HG03457 (cell line): ENCODE measurements at regions not wholly inside any gene's neighbourhood (a gene's known extent, or its start where the extent isn't known, plus 50 kb on each side); places are given as distances from the start of the nearest gene placed in this dataset.
"Not testable (repeated sequence)": the region's sequence is repeated elsewhere in the genome, so short reads cannot be mapped to it uniquely, and the experiment has no call there.

Experiments
- ATAC-seq: cut with Tn5 transposase; IDR thresholded peaks from one replicate; pipeline ENCODE4 v1.9.1; 2021; ENCODE audit warnings: moderate number of reproducible peaks; ENCODE audit not compliant: unreplicated experiment

DNA sequence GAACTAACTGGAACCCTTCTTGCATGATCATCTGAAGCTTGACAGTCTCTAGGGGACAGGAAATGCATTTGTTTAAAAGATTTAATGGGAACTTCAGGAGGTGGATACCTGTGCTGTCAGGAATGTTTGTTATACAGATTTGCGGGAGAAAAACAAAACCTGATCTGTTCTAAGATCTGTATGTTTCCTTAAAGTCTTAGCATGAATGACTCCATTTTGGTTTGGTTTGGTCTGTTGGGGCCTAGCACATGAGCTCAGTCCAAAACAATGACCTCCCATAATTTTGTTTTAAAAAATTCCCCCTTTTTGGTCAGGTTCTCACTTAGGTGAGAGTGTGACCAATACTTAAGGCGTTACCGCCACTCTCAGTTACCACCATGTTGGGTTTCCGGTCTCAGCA lies 138.7 kb downstream of the AKR1D1 start:
- no peak for ATAC-seq

DNA sequence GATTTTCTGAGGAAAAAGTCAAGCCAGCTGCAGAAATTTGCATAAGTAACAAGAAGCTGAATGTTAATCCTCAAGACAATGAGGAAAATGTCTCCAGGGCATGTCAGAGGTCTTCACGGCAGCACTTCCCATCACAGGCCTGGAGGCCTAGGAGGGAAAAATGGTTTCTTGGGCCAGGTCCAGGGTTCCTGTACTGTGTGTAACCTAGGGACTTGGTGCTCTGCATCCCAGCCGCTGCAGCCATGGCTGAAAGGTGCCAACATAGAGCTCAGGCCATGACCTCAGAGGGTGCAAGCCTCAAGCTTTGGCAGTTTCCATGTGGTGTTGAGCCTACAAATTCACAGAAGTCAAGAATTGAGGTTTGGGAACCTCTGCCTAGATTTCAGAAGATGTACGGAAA lies 144.1 kb downstream of the AKR1D1 start:
- ATAC-seq: not testable (repeated sequence)

DNA sequence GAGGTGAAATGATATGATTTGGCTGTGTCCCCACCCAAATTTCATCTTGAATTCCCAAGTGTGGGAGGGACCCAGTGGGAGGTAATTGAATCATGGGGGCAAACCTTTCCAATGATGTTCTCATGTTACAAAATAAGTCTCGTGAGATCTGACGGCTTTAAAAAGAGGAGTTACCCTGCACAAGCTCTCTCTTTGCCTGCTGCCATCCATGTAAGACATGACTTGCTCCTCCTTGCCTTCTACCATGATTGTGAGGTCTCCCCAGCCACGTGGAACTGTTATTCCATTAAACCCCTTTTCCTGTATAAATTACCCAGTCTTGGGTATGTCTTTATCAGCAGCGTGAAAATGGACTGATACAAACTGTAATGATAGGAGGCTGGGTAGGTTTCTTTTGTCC lies 145.1 kb downstream of the AKR1D1 start:
- not testable (repeated sequence) for ATAC-seq

DNA sequence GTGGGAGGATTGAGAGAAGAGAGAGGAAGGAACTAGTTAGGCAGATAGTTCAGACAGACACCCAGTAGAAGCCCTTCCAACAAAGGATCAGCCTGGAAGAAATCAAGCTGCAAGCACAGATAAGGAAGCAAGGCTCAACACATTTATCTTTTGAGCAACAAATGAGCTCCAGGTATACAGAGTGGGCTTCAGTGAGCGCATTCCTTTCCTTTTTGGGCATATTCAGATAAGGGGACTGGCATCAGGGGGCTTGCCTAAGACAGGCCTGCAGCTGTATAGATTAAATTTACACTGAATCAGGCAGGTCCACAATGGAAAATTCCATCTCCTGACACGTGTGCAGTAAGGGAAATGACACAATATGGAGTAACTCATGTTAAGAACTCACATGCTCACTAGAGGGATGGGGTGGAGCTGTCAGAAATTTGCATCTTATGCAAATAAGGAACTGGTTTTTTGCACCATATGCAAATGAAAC lies 147.2 kb downstream of the AKR1D1 start:
- no peak for ATAC-seq

DNA sequence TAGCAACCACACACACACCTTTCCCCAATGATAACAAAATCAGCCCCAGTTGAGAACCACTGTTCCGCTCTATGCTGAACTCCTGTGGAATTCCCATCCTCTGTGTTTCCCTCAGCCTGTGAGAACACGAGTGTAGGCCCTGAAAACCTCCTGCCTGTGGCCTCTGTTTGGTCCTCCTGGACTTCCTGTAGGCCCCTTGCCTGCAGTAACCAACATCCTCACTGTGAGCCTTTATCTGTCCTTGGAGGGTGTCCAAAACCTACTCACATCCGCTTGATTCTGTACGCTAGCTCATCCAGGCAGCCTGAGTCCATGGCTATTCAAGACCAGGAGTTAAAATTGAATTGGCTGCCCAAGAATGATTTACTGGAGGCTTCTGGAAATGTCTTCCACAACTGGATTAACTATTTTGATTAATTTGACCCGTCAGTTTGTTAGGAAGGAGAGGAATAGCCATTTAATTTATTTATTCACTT lies 149.8 kb downstream of the AKR1D1 start:
- ATAC-seq: no peak

DNA sequence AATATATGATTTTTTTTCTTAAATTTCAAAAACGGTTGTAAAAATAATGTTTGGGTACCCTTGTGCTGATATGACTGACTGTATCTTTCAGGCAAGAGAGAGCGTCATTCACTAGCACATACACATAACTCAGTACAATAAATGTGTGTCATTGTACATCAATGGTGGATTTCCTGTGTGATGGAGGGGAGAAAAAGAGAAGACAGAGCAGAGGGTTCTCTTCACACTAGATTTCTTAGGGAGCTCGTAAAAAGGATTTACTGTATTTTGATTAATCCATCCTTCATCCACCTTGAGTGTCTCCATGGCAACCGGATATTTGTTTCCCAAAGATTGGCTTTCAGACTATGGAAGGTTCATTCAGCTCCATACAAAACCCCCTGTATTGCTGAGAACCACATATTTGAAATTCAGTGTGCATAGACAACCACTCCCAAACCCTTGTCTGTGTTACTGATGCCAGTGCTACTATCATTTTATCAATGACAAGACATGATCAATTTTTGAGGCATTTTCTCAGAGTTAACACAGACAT lies 150.6 kb downstream of the AKR1D1 start:
- no peak for ATAC-seq

DNA sequence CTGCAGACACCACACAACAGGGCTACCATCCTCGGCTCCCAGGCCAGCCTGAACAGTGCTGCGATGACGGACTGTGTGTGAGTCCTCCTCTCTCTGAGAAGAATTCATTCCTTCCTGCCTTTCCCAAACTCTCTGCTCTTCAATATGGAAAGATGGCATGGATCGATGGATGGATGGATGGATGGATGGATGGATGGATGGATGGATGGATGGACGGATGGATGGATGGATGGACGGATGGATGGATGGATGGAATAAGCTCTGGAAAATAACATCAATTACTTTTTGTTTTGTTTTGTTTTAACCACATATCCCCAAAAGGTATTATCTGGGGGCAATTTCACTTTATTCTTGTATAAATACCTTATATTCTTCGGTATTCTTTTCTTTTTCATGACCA lies 151.9 kb downstream of the AKR1D1 start:
- ATAC-seq: no peak

DNA sequence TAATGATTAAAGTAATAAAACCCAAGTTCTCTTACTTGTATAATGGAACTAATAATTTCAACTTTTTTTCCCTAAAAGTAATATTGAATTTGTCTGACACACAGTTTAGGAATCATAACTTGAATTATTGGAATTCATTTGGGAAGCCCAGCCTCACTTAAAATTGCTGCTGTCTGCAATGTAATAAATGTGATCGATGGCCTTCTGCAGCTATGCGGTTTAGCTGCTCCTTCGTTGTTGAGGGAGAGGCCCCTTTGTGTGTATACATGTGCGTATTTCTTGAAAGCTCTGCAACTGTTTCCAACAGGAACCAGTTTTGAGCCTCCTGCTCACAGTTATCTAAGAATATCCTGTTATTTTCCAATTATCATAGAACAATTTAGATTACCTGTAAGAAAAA lies 152.5 kb downstream of the AKR1D1 start:
- ATAC-seq: no peak

DNA sequence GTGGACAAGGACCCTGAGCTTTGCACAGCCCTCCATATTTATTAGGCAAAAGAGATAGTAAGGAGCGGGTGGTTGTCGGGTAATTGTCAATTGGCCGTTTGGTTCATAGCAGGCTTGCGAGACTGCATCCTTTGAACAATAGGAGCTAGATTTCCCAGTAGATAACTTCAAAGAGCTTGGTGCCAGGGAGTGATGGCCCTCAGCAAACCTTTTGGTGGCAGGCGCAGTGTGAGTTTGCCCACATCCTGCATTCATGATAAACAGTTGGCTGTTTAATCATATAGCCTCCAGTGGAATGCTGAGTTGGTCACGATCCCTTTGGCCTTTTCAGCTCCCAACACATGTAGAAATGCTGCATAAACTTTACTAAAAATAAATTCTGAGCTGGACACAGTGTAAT lies 156.9 kb downstream of the AKR1D1 start:
- ATAC-seq: no peak

DNA sequence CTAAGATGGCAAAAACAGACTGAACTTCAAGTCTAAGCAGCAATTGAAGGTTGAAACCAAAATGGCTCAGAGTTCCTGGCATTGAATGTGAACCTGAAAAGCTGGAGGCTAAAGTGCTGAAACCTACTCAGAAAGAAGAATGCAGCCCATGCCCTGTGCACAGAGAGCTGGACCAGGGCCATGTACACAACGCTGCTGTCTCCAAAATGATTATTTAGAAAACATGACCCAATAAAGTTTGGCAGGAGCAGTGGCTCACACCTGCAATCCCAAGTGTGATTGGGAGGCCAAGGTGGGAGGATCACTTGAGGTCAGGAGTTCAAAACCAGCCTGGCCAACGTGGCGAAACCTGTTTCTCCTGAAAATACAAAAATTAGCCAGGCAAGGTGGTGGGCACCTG lies 158.9 kb downstream of the AKR1D1 start:
- no peak for ATAC-seq

DNA sequence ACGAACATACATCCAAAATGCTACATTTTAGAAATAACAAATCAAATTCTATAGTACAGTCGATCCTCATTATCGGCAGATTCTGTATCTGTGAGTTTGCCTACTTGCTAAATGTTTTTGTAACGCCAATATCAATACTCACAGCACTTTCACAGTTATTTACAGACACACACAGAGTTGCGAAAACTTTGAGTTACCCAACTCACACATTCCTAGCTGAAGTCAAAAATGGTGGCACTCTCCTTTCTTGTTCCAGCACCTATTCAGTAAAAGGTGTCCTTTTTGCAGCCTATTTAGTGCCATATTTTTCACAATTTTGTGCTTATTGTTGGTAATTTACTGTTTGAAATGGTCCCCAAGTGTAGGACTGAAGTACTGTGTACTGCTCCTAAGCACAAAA lies 161.7 kb downstream of the AKR1D1 start:
- no peak for ATAC-seq

DNA sequence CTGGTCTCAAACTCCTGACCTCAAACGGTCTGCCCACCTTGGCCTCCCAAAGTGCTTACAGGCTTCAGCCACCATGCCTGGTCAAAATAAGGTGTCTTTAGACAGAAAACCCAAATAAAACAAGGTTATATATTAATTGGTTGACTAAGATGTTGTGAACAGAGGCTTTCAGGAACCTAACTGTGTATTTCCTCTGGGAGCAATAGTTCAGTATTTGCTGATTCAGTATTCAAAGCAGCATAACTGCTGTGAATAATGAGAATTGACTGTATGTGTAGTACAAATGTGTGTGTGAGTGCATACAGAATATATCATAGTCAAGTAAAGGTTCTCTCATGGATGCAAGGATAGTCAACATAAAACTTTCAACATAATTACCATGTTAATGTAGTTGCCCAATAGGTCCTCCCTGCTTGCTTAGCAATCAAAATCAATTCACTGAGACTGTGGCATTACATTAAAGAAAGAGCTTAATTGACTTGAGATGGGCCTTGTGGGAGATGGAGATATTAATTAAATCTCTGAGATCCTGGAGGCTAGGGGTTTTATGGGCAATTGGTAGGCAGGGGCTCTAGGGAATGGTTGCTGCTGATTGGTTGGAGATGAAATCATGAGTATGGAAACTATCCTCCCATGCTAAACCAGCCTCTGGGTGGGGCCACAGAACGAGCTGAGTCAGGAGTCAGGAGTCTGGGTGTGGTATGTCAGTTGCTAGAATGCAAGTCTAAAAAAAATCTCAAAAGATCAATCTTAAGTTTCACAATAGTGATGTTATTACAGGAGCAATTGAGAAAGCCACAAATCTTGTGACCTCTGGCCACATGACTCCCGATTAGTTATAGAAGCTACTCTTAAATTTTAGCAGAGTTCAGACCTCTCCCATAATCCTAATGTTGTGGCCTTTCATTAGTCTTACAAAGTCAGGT lies 162.7 kb downstream of the AKR1D1 start:
- no peak for ATAC-seq

DNA sequence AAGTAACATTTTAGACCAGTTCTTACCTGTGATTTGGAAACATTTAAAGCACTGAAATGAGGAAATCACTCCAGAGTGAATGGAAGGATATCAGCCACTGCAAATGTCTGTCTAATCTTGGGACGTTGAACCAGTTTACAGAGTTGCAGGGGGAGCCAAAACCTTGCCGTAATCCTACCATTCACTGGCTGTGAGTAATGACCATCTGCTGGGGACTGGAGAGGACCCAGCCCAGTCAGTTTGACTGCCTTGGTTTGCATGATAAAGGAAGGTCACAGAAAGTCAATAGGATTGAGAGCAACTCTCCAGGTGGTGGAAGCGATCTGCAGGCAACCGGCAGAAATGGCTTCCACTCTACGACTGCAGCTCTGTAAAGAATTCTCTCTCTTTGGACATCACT lies 167.2 kb downstream of the AKR1D1 start:
- no peak for ATAC-seq

DNA sequence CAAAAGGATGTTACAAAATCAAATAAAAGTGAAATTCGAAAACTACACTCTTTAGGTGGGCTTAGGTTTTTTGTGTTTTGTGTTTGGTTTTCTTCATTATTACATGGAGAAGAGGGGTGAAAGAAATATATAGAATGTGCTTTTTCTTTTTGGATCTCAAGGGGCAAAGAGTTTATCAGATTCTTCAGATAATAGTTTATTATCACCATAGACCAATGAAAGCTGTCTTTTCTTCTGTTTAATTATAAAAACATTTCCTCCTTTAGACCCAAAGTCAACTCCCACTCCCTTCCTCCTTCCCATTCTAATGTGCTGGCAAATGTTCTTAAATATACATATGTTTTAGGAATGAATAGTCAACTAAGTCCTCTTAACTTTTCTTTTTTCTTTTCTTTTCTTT lies 167.6 kb downstream of the AKR1D1 start:
- no peak for ATAC-seq

DNA sequence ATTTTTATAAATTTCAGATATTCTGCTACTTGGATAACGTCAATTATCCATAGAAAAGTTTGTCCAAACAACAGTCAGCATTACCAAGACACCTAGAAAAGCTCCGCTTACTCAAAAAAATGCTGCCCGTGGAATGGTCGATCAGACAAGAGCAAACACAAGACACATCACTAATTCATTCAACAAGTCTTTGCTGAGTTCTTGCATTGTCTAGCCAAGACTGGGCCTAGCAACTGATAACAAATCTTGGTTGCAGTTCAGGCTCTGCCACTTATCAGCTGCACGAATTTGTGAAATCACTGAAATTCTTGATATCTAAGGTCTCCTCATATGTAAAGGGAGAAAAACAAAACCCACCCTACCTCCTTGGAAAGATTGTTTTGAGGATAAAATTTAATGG lies 168.3 kb downstream of the AKR1D1 start:
- ATAC-seq: no peak

DNA sequence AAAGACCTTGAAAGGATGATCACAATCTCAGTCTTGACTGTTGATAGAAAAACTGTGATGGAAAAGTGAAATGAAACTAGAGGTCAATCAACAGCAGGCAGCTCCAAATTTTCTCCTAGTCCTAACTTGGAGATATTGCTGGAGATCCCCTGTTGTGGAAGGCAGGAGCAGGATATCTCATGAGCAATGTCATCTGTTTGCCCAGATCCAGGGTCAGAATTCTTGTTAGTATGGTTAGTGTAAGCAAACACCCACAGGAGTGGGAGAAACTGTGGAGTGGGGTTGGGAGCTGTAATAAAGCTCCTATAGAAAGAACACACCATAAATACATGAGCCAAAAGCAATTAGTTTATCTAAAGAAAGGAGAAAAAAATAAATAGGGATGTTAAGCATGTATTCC lies 169.0 kb downstream of the AKR1D1 start:
- ATAC-seq: no peak

DNA sequence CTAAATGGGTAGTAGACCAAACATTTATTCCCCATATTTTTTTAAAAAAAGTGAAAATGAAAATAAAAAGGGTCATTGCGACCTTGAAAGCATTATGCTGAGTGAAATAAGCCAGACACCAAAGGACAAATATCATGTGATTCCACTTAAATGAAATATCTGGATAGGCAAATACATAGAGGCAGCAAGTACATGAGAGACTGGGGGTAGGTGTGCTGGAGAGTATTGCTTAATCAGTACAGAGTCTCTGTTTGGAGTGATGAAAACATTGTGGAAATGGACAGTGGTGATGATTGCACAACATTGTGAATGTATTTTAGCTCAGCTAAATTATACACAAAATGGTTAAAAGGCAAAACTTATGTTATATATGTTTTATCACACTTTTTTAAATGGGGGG lies 169.4 kb downstream of the AKR1D1 start:
- no peak for ATAC-seq

DNA sequence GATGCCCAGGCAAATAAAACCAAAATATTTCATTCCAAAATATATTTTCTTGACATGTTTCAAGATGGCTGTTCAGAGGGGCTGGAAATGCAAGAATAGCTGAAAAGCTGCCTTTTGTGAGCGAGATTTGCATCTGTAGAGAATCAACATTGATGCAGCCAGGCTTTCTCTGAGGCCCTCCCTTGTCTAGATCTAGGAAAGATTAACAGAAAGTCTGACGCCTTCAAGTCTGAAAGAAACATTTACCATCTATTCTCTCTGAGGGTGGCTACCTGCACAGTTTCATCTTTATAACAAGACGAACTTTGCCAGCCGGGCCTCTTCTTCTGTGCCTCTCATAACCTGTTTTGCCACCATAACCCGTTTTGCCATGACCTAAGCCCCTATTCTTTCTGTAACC lies 170.2 kb downstream of the AKR1D1 start:
- no peak for ATAC-seq

DNA sequence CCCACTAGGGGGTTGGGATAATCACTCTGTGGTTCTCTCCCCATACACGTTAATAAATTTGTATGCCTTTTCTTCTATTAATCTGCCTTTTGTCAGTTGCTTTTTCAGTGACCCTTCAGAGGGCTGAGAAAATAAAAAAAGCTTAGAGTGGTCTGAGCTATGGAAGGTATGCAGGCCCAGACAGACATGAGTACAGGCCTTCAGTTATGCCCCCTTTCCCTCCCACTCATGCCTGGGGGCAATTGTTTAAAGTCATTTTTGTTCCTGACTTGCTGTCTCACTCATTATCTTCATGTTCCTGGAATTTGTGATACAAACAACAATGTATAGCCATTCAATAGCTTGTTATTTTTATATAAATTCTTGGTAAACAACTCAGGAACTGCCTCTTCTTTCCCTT lies 170.8 kb downstream of the AKR1D1 start:
- no peak for ATAC-seq

DNA sequence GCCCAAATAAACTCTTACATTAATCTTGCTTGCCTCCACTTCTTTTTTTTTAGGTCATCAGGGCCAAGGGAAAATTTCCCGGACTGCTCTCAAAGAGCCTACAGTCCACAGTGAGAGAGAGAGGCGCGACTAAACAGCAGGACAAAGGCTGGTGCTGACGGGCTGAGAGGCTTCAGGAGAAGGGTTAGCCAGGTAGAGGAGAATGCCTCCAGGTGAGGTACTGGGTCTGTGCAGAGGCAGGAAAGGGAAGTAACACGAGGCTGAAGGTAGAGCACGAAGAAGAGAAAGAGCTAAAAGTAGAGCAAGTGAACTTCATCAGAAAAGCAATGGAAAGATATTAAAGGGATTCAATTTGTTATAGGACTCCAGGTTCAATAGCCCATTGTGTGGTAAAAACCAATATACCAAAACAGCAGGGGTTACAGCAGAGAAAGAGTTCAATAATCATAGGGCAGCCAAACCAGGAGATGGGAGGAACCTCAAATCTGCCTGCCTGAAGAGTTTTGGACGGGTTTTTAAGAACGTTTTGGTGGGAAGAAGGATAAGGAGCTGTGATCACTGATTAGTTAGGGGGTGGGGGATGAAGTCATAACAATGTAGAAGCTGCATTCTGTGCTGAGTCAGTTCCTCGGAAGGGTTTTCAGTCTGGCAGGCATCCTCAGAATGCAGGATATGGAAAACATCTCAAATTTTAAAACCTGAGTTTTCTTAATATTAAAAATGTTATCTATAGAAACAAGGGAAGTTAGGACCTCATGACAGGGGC lies 171.5 kb downstream of the AKR1D1 start:
- no peak for ATAC-seq

DNA sequence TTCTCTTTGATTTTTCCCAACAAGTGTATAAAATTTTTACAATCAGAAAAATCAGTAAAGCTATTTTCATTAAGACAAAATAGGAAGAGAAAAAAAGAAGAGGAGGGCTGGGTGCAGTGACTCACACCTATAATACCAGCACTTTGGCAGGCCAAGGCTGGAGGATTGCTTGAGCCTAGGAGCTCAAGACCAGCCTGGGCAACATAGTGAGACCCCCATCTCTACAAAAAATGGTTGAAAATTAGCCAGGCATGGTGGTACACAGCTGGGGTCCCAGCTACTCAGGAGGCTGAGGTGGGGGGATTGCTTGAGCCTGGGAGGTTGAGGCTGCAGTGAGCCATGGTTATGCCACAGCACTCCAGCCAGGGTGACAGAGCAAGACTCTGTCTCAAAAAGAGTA lies 172.3 kb downstream of the AKR1D1 start:
- no peak for ATAC-seq

DNA sequence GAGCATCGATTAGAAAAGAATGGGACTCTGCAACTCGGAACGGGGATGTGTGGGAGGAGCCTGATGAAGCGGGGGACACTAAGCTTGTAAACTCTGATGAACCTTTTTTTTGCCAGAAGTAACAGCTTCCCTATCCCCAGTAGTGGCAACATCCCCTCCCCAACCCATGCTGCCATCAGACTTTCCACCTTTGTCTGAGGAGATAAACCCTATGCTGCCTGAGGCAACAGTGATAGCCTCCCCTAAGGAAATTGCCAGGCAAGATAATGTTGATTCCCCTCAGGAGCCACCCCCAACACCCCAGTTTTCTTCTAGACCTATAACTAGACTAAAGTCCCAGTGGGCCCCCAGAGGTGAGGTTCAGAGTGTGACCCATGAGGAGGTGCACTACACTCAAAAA lies 173.7 kb downstream of the AKR1D1 start:
- no peak for ATAC-seq
